ENCODE measurements at regions not wholly inside any gene's neighbourhood (a gene's known extent, or its start where the extent isn't known, plus 50 kb on each side); places are given as distances from the start of the nearest gene placed in this dataset.
"Not testable (repeated sequence)": the region's sequence is repeated elsewhere in the genome, so short reads cannot be mapped to it uniquely, and the experiment has no call there.

- DNase-seq (ENCODE audit: low spot score); intact Hi-C loops (cut with DNase I): not testable (repeated sequence)
Observed at GRCh38 chr7:13806089-13806867, 183.2 kb downstream of the ETV1 start.

DNA sequence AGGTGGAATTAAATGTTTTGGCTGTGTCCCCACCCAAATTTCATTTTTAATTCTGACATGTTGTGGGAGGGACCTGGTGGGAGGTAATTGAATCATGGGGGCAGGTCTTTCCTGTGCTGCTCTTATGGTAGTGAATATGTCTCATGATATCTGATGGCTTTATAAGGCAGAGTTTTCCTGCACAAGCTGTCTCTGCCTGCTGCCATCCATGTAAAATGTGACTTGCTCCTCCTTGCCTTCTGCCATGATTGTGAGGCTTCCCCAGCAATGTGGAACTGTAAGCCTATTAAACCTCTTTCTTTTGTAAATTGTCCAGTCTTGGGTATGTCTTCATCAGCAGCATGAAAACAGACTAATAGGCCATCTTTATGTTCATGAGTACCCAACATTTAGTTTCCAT, 172.2 kb downstream of the ETV1 start:
- DNase-seq (ENCODE audit: low spot score); intact Hi-C loops (cut with DNase I): not testable (repeated sequence)

- intact Hi-C loops (cut with DNase I): no loop called here
Observed at GRCh38 chr7:13821152-13821787, 168.2 kb downstream of the ETV1 start.

GRCh38 chr7:13822678-13823077, 166.8 kb downstream of the ETV1 start:
- DNase-seq (ENCODE audit: low spot score): no peak
- intact Hi-C loops (cut with DNase I): no loop called here

More at GRCh38 chr7:13821152-13821787, 168.2 kb downstream of the ETV1 start:
- no peak for DNase-seq (ENCODE audit: low spot score)

GRCh38 chr7:13826752-13827151, 162.7 kb downstream of the ETV1 start:
- DNase-seq (ENCODE audit: low spot score): no peak
- intact Hi-C loops (cut with DNase I): no loop called here

GRCh38 chr7:13827716-13828115, 161.8 kb downstream of the ETV1 start:
- intact Hi-C loops (cut with DNase I): no loop called here
- DNase-seq (ENCODE audit: low spot score): no peak

DNA sequence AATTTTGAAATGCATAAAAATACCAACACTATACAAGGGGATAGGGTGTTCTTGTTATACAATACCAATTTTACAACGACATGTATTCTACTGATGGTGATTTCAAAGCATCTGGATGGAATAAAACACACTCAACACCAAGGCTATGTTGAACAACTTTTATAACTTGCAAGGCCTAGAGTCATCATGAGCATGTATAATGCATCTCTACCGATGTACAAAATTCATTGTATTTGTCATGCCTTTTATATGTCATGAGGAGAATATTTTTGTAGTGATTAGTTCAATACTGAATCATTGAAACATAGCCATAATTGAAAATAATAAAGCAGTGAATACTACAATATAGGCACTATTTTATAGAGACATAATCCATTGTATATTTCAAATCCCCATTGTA, 160.2 kb downstream of the ETV1 start:
- DNase-seq (ENCODE audit: low spot score): no peak
- intact Hi-C loops (cut with DNase I): no loop called here

DNA sequence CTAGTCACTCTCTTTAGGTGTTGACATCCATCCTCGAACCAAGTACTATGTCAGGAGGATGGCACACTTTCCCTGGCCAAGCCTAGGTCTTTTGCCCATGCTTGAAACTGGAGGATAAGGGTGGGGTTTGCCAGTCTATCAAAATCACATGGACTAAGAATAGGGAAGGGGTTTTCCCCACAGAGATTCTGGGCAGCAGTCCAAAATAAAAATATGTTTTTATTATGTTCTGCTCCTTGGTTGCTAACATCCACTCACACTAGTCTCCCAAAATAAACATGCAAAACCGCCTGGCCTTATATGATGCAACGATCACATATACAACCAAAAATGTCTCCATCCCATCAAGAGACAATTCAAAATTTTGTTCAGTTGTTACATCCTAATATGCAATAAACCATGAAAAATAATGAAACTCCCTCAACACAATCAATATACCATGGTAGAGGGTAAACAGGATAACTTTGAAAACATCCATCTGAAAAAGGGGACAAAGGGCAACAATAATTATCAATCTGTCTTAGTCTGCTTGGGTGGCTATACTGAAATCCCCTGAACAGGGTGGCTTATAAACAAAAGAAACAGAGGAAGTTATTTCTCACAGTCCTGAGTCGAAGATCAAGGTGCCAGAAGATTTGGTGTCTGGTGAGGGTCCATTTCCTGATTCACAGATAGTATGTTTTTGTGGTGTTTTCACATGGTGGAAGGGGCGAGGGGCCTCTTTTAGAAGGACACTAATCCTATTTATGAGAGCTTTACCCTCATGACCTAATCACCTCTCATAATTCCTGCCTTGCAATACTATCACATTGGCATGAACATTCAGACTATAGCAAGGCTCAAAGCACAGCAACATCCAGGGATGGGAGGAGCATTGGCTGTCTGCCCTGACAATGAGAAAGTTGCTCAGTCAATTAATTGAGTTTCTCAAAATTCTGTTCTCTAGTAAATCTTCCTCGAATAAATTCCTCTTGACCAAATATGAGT, 159.3 kb downstream of the ETV1 start:
- no peak for DNase-seq (ENCODE audit: low spot score)
- intact Hi-C loops (cut with DNase I): no loop called here

GRCh38 chr7:13832346-13832745, 157.1 kb downstream of the ETV1 start:
- intact Hi-C loops (cut with DNase I): no loop called here
- DNase-seq (ENCODE audit: low spot score): no peak

DNA sequence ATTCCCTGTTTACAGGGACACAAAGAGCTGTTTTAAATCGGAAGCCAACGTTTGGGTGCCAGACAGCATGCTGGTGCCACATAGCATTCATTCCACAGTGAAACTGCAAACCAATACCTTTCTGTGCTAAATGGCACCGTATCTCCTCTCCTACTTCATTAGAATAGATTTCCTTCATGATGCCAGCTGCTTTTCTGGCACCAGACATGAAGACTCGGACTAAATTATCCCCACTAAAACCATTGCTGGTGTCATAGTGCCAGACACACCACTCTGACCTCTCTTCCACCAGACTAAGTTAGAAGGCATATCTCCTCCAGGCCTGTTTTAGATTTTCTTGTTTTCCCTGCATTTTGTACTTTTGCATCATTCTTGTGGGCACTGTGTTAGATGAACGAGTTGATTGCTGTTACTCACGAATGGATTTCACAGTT, 155.1 kb downstream of the ETV1 start:
- intact Hi-C loops (cut with DNase I): no loop called here
- no peak for DNase-seq (ENCODE audit: low spot score)

DNA sequence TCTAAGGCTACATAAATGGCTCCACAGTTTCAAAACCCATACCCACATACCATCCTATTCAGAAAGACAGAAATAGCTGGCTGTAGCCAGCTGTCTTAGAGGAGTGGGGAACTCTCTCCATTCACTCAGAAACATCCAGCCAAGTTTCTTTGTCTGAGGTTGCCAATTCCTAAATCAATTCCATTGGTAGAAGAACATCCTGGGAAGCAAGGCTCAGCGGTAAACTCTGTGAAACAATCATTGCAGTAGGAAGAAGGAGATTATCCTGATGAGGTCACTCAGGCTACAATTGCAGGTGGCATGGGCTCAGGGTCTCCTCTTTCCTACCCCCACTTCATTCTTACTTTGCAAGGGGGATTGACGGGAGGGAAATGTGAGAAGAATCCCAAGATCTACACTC, 154.0 kb downstream of the ETV1 start:
- no peak for DNase-seq (ENCODE audit: low spot score)
- intact Hi-C loops (cut with DNase I): no loop called here

DNA sequence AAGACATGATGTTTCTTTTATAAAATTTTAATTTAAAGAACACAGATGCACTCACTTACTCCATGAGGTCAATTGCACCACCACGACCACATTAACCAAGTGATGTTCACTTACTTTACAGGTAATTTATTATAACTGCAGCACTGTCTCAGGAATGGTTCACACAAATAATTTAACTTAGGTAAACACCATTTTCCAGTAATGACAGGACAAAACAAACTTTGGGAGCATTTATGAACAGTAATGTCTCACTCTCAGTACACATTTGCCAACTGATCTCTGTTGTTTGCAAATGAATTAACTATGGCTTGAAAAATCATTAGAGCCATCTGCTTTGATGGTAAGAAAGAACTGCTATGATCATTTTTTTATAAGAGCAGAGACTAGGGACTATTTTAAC, 150.4 kb downstream of the ETV1 start:
- intact Hi-C loops (cut with DNase I): no loop called here
- no peak for DNase-seq (ENCODE audit: low spot score)

Measured in cardiac septum (tissue), 1 donor.